GM12878 (cell line): ENCODE measurements at regions not wholly inside any gene's neighbourhood (a gene's known extent, or its start where the extent isn't known, plus 50 kb on each side); places are given as distances from the start of the nearest gene placed in this dataset.

Experiments used
- ASH2L ChIP-seq: fragments of 300-600, 200-600 bp; sonication (generic); IDR thresholded peaks from 2 replicates; pipeline ENCODE4 v1.6.1; 2017; ENCODE audit warnings: low read depth, mild to moderate bottlenecking, borderline replicate concordance
- BCL11A ChIP-seq: IDR thresholded peaks from 2 replicates; pipeline ENCODE4 v1.6.1; 2011; ENCODE audit warnings: low read depth, low read length
- CBFB ChIP-seq: IDR thresholded peaks from 2 replicates; pipeline ENCODE4 v1.6.1; 2016; ENCODE audit warnings: antibody characterized with exemption, low read depth
- CTCF ChIP-seq, 3 experiments: IDR thresholded peaks in 2 of 3; conservative IDR thresholded peaks in 1 of 3; 2 replicates each; pipeline ENCODE4 v1.5.1; 2011; ENCODE audit warnings: low read depth in 3 of 3, low read length in 3 of 3, mild to moderate bottlenecking in 3 of 3, control low read depth in 2 of 3, moderate library complexity in 2 of 3, inconsistent platforms in 1 of 3, mixed read lengths in 1 of 3; ENCODE audit not compliant: control insufficient read depth in 2 of 3, insufficient read depth in 1 of 3; ENCODE audit errors: extremely low read depth in 1 of 3
- E2F8 ChIP-seq: fragments of 450-650 bp; IDR thresholded peaks from 2 replicates; pipeline ENCODE4 v1.6.1; 2018; ENCODE audit warnings: mild to moderate bottlenecking, low read depth, moderate library complexity; ENCODE audit not compliant: partially characterized antibody
- EGR1 ChIP-seq, 2 experiments: IDR thresholded peaks; 1 replicate in 1 of 2; 2 replicates in 1 of 2; pipeline ENCODE4 v1.6.1; 2011 to 2012; ENCODE audit warnings: low read depth in 2 of 2, low read length in 2 of 2, borderline replicate concordance in 1 of 2, mild to moderate bottlenecking in 1 of 2, moderate library complexity in 1 of 2
- FOS ChIP-seq: IDR thresholded peaks from 3 replicates; pipeline ENCODE4 v1.6.1; 2011; ENCODE audit warnings: borderline replicate concordance; ENCODE audit not compliant: insufficient read length; ENCODE audit errors: extremely low read depth
- HDAC2 ChIP-seq: fragments of 200-600 bp; sonication (generic); IDR thresholded peaks from 2 replicates; pipeline ENCODE4 v1.6.1; 2017
- HDAC6 ChIP-seq: fragments of 200-600 bp; sonication (generic); IDR thresholded peaks from one replicate; pipeline ENCODE4 v1.8.0; 2017; ENCODE audit warnings: antibody characterized with exemption; ENCODE audit not compliant: unreplicated experiment
- HSF1 ChIP-seq: fragments of 150-350 bp; IDR thresholded peaks from 2 replicates; pipeline ENCODE4 v1.6.1; 2014; ENCODE audit warnings: mild to moderate bottlenecking, low read depth, low read length
- MTA2 ChIP-seq: fragments of 450-650 bp; IDR thresholded peaks from 2 replicates; pipeline ENCODE4 v1.6.1; 2016; ENCODE audit warnings: low read depth, mild to moderate bottlenecking, moderate library complexity
- MYB ChIP-seq: fragments of 150-350 bp; IDR thresholded peaks from 2 replicates; pipeline ENCODE4 v1.6.1; 2014; ENCODE audit warnings: mild to moderate bottlenecking, low read depth, low read length, borderline replicate concordance
- NBN ChIP-seq: fragments of 450-650 bp; IDR thresholded peaks from 2 replicates; pipeline ENCODE4 v1.6.1; 2016
- PML ChIP-seq: IDR thresholded peaks from 2 replicates; pipeline ENCODE4 v1.6.1; 2012; ENCODE audit warnings: low read length, inconsistent platforms
- SMAD5 ChIP-seq: IDR thresholded peaks from 2 replicates; pipeline ENCODE4 v1.6.1; 2016; ENCODE audit warnings: antibody characterized with exemption, low read depth
- SREBF1 ChIP-seq: IDR thresholded peaks from 2 replicates; pipeline ENCODE4 v1.6.1; 2012; ENCODE audit warnings: mild to moderate bottlenecking, low read length
- SRF ChIP-seq, 2 experiments: IDR thresholded peaks; 2 replicates each; pipeline ENCODE4 v1.6.1; 2011; ENCODE audit warnings: low read depth in 2 of 2, low read length in 2 of 2, mild to moderate bottlenecking in 1 of 2, moderate library complexity in 1 of 2
- YY1 ChIP-seq: IDR thresholded peaks from 2 replicates; pipeline ENCODE4 v1.6.1; 2011; ENCODE audit warnings: low read depth, mild to moderate bottlenecking, low read length
- ZNF384 ChIP-seq: IDR thresholded peaks from 2 replicates; pipeline ENCODE4 v1.6.1; 2012; ENCODE audit warnings: low read depth, mild to moderate bottlenecking, low read length, improper control_type of control experiment, borderline replicate concordance
- TF ChIP-seq, protein P1 (sequence below): fragments of 450-650 bp; IDR thresholded peaks from 2 replicates; pipeline ENCODE4 v1.6.1; 2014; ENCODE audit warnings: mild to moderate bottlenecking

GRCh38 chr6:26285143-26286134 is 79.6 kb upstream of the BTN3A2 start (continued):
- no peak for TF ChIP-seq E2F8
- peak in 1 of 2 experiments; percentile 60; a peak in 2 of 3 replicates for TF ChIP-seq EGR1 (IDR thresholded peaks at IDR 0.05; ENCODE audit: borderline replicate concordance in 1 of 2, low read depth in 2 of 2, low read length in 2 of 2)
- TF ChIP-seq ZNF384, result no peak; the same call in 1 of the 2 replicates
- TF ChIP-seq HDAC2, result no peak
- peak; percentile 98 for TF ChIP-seq SMAD5
- TF ChIP-seq MTA2, result peak; percentile 64
- TF ChIP-seq HSF1, result no peak
- peak; percentile 81 for TF ChIP-seq YY1
- TF ChIP-seq MYB, result peak; percentile 10; the same call in 1 of the 2 replicates
- TF ChIP-seq SREBF1, result no peak
- no peak for TF ChIP-seq CTCF (IDR thresholded peaks at IDR 0.05 in 2 of 3, conservative IDR thresholded peaks at IDR 0.05 in 1 of 3; ENCODE audit: control insufficient read depth in 2 of 3, extremely low read depth in 1 of 3, insufficient read depth in 1 of 3, low read depth in 3 of 3, low read length in 3 of 3)
- TF ChIP-seq HDAC6, result peak; percentile 75
- TF ChIP-seq, protein P1, sequence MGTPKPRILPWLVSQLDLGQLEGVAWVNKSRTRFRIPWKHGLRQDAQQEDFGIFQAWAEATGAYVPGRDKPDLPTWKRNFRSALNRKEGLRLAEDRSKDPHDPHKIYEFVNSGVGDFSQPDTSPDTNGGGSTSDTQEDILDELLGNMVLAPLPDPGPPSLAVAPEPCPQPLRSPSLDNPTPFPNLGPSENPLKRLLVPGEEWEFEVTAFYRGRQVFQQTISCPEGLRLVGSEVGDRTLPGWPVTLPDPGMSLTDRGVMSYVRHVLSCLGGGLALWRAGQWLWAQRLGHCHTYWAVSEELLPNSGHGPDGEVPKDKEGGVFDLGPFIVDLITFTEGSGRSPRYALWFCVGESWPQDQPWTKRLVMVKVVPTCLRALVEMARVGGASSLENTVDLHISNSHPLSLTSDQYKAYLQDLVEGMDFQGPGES, result peak; percentile 67; the same call in 1 of the 2 replicates
- TF ChIP-seq FOS, result no peak
- peak; percentile 56 for TF ChIP-seq BCL11A
- peak; percentile 96 for TF ChIP-seq CBFB
- peak; percentile 63; the same call in 1 of the 2 replicates for TF ChIP-seq ASH2L
- TF ChIP-seq NBN, result peak; percentile 99
- TF ChIP-seq PML, result peak; percentile 99
- 0 out of 4 replicates have a peak, but pooled peaks of 1 of the 2 experiments have one; percentile 46 for TF ChIP-seq SRF (IDR thresholded peaks at IDR 0.05; ENCODE audit: low read depth in 2 of 2, low read length in 2 of 2)
